Neural cell (in vitro differentiated cells): ENCODE measurements at regions not wholly inside any gene's neighbourhood (a gene's known extent, or its start where the extent isn't known, plus 50 kb on each side); places are given as distances from the start of the nearest gene placed in this dataset.
"Not testable (repeated sequence)": the region's sequence is repeated elsewhere in the genome, so short reads cannot be mapped to it uniquely, and the experiment has no call there.

Source experiments
- CTCF ChIP-seq: fragments of 450-650 bp; IDR thresholded peaks from 2 replicates; pipeline ENCODE4 v1.5.1; 2014; ENCODE audit warnings: antibody characterized with exemption, mild to moderate bottlenecking, moderate library complexity; ENCODE audit not compliant: poor library complexity, severe bottlenecking
- EZH2 ChIP-seq: fragments of 200-600, 300-800 bp; shearing (Covaris generic), sonication (generic); IDR thresholded peaks from 2 replicates; pipeline ENCODE4 v1.6.1; 2014; ENCODE audit warnings: antibody characterized with exemption, low read length, borderline replicate concordance, mild to moderate bottlenecking; ENCODE audit not compliant: insufficient read depth, poor library complexity, severe bottlenecking
- POLR2AphosphoS5 ChIP-seq: IDR thresholded peaks from 2 replicates; pipeline ENCODE4 v1.6.1; 2012
- REST ChIP-seq: IDR thresholded peaks from 2 replicates; pipeline ENCODE4 v1.6.1; 2012; ENCODE audit warnings: borderline replicate concordance
- SMC3 ChIP-seq: fragments of 450-650 bp; conservative IDR thresholded peaks from 2 replicates; pipeline ENCODE4 v1.6.1; 2014; ENCODE audit warnings: antibody characterized with exemption, mild to moderate bottlenecking, moderate library complexity; ENCODE audit not compliant: poor library complexity

- not testable (repeated sequence) for TF ChIP-seq POLR2AphosphoS5, REST, CTCF, EZH2, SMC3
Measured at GRCh38 chr3:195668131-195668766, 52.5 kb upstream of the MUC20 start.
